ENCODE measurements at regions not wholly inside any gene's neighbourhood (a gene's known extent, or its start where the extent isn't known, plus 50 kb on each side); places are given as distances from the start of the nearest gene placed in this dataset.

DNA sequence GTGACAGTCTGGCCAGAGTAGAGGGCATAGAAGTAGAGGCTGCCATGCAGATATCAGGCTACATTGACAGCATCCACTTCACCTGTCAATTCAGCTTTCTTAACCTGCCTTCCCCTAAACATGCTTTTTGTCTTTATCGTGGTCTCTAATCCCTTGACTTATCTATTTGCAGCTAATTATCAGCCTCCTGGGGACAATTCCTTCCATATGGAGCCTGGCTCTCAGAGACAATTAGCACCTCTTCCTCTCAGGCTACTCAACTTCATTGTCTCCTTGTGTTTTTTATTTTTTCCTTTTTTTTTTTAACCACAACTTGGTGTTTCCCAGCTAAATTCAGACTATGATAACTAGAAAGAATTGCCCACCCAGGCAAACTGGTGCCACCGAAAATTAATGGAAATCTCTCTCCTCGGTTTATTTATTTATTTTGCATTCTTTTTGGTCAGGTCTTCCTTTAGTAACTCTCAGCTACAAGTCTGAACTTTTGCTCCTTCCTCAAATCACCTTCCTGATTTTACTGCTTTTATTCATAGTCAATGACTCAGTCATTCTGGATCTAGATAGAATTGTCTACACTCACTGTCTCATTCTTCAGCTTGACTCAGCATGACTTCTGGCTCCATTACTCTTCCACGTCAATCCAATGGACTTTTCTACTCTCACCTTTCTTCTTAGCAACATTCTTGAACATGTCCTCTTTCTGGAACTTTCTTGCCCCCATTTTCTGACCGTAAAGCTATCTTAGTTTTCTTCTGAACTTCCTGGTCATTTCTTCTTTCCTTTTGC lies 63.0 kb upstream of the BASP1 start:
- Histone ChIP-seq H3K27me3 (ENCODE audit: insufficient read depth, low read length) (no peaks in the 10 kb centered on the region), H3K36me3 (ENCODE audit: insufficient read depth, low read length) (no peaks in the 10 kb centered on the region), H3K9me3 (ENCODE audit: low read length) (no peaks in the 10 kb centered on the region), H2AFZ (ENCODE audit: low read depth, low read length) (no peak overlapping the region), H3K4me1 (ENCODE audit: insufficient read depth, low read length) (peaks cover 6% of the 10 kb centered on the region), H3K4me3 (ENCODE audit: low read length) (no peak overlapping the region)

DNA sequence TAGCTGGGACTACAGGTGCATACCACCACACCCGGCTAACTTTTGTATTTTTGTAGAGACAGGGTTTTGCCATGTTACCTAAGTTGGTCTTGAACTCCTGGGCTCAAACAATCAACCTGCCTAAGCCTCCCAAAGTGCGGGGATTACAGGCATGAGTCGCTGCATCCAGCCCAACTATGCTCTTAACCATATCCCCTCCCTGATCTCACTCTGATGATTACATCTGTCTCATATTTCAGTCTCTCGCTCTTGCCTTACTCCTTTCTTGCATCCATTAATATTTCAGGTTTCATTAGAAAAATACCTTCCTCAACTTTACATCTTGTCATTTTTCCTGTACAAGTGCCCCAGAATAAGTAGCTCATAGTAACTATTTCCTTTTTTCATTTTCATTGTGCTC lies 61.0 kb upstream of the BASP1 start:
- Histone ChIP-seq H3K4me1 (ENCODE audit: insufficient read depth, low read length) (peaks cover 5% of the 10 kb centered on the region), H3K27me3 (ENCODE audit: insufficient read depth, low read length) (no peaks in the 10 kb centered on the region), H3K9me3 (ENCODE audit: low read length) (no peaks in the 10 kb centered on the region), H2AFZ (ENCODE audit: low read depth, low read length) (no peak overlapping the region), H3K36me3 (ENCODE audit: insufficient read depth, low read length) (no peaks in the 10 kb centered on the region), H3K4me3 (ENCODE audit: low read length) (no peak overlapping the region)

DNA sequence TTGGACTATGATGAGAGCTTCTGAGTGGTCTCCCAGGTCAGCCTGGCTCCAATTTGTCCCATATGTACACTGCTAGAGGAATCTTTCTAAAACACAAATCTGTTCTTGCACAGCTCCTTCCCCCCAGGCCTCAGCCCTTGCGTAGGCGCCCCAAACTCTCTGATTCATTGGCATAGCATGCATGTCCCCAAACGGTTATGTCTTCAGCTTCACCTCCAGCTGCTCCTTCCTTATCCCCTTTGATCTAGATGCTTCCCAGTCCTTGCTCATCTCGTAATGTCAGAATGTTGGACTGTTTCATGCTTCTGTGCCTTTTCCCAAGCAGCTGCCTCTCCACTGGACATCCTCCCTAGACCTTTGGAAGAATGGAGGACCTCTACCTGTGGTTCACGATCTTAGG lies 60.1 kb upstream of the BASP1 start:
- Histone ChIP-seq H3K9me3 (ENCODE audit: low read length) (peaks cover under 1% of the 10 kb centered on the region), H2AFZ (ENCODE audit: low read depth, low read length) (no peak overlapping the region), H3K36me3 (ENCODE audit: insufficient read depth, low read length) (no peaks in the 10 kb centered on the region), H3K4me1 (ENCODE audit: insufficient read depth, low read length) (no peaks in the 10 kb centered on the region), H3K4me3 (ENCODE audit: low read length) (no peak overlapping the region), H3K27me3 (ENCODE audit: insufficient read depth, low read length) (no peaks in the 10 kb centered on the region)

DNA sequence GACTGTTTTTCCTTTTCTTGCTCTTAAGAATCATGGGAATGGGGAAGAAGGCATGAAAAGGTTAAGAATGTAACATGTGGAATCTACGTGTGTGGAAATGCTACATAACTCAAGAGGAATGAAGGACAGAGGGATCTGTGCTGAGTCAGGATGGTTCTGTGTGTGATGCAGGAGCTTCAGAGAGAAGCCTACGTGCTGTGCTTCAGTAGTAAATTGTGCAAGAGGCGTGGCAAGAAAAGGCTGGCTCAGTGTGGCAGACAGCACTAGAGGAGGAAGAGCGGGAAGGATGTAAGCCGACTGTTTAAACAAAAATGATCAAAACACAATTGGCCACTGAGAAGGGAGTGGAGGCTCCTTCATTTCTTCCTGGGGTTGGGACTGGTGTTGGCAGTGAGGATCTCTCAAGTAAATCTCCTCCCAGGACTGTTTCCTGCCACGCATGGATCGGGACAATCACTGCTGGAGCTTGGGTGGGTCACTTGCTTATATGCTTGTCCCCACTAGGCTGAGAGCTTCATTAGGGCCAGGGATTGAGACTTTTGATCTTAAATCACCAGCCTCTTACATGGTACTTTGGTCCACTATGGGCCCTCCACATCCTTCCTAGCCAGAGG lies 59.4 kb upstream of the BASP1 start:
- Histone ChIP-seq H3K36me3 (ENCODE audit: insufficient read depth, low read length) (no peaks in the 10 kb centered on the region), H3K9me3 (ENCODE audit: low read length) (peaks cover 2% of the 10 kb centered on the region), H3K27me3 (ENCODE audit: insufficient read depth, low read length) (no peaks in the 10 kb centered on the region), H3K4me3 (ENCODE audit: low read length) (no peak overlapping the region), H3K4me1 (ENCODE audit: insufficient read depth, low read length) (no peaks in the 10 kb centered on the region), H2AFZ (ENCODE audit: low read depth, low read length) (no peak overlapping the region)

- Histone ChIP-seq H3K36me3 (ENCODE audit: insufficient read depth, low read length) (no peaks in the 10 kb centered on the region), H2AFZ (ENCODE audit: low read depth, low read length) (no peak overlapping the region), H3K4me1 (ENCODE audit: insufficient read depth, low read length) (no peaks in the 10 kb centered on the region), H3K27me3 (ENCODE audit: insufficient read depth, low read length) (no peaks in the 10 kb centered on the region), H3K9me3 (ENCODE audit: low read length) (peaks cover 2% of the 10 kb centered on the region), H3K4me3 (ENCODE audit: low read length) (no peak overlapping the region)
Measured at GRCh38 chr5:17160756-17161040, 56.7 kb upstream of the BASP1 start.

DNA sequence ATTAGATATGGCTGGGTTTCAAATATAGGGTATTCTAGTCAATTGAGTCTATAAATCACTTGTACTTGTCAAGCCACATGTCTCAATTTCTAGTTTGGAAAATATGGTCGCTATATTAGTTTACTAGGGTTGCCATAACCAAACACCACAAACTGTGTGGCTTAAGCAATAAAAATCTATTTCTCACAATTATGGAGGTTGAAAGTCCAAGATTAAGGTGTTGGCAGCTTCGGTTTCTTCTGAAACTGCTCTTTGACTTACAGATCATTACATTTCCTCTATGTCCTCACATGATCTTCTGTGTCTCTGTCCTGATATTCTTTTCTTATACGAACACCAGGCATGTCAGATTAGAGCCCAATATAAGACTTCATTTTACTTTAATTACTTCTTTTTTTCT lies 55.8 kb upstream of the BASP1 start:
- Histone ChIP-seq H3K36me3 (ENCODE audit: insufficient read depth, low read length) (no peaks in the 10 kb centered on the region), H3K27me3 (ENCODE audit: insufficient read depth, low read length) (no peaks in the 10 kb centered on the region), H3K4me1 (ENCODE audit: insufficient read depth, low read length) (no peaks in the 10 kb centered on the region), H3K9me3 (ENCODE audit: low read length) (peaks cover 2% of the 10 kb centered on the region), H3K4me3 (ENCODE audit: low read length) (no peak overlapping the region), H2AFZ (ENCODE audit: low read depth, low read length) (no peak overlapping the region)

DNA sequence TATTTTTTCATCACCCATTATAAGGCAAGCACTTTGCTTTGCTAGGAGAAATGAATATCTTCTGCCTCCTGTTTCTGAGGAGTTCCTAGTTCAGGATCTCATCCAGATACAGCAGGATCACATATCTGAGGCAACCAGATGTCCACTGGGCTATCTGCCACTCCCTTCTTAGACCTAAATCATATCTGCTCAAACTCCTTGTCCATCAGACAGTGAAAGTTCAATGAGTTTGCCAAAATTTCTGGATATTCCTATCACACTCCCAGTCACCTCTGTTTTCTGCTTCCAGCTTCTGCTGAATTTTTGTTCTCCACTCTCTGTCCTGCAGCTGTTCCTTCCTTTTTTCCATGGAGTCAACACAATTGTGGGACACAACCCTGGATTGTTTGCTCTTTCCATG lies 54.2 kb upstream of the BASP1 start:
- no peak overlapping the region for H3K4me3 ChIP-seq (ENCODE audit: low read length)
- H3K4me1 ChIP-seq (ENCODE audit: insufficient read depth, low read length): no peaks in the 10 kb centered on the region
- no peak overlapping the region for H2AFZ ChIP-seq (ENCODE audit: low read depth, low read length)
- peaks cover 2% of the 10 kb centered on the region for H3K9me3 ChIP-seq (ENCODE audit: low read length)
- H3K36me3 ChIP-seq (ENCODE audit: insufficient read depth, low read length): no peaks in the 10 kb centered on the region
- H3K27me3 ChIP-seq (ENCODE audit: insufficient read depth, low read length): no peaks in the 10 kb centered on the region

DNA sequence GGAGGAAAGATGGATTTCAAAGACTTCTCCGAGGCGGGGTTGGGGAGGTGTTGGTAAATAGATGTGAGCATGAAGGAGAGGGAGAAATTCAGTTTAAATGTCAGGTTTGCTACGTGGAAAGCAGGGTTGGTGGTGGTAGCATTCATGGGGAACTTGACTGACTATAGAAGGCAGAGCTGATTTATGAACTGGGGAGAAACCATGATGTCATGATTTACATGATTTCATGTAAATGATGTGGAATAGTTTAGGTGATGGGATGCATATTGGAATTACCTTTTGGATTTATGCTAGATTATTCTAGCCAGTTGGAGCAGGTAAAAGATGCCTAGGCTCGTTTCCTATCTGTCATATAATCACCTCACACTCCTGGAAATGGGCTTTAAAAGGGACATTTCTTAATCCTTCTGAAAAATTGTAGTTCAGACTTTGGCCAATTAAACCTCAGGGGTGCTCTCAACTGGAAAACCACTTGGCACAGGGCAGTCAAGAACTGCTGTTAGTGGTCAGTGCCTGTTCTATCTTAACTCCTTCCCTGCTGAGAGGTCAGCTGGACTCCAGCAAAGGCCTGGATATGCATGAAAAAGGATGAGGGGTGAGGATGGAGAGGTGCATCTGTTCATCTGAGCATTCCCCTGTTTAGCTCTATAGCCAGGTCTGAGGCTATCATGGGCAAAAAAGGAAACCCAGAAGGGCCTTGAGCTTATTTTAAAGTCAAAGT lies 50.1 kb upstream of the BASP1 start:
- Histone ChIP-seq H3K9me3 (ENCODE audit: low read length) (peaks cover 2% of the 10 kb centered on the region), H2AFZ (ENCODE audit: low read depth, low read length) (no peak overlapping the region), H3K4me1 (ENCODE audit: insufficient read depth, low read length) (no peaks in the 10 kb centered on the region), H3K4me3 (ENCODE audit: low read length) (no peak overlapping the region), H3K27me3 (ENCODE audit: insufficient read depth, low read length) (no peaks in the 10 kb centered on the region), H3K36me3 (ENCODE audit: insufficient read depth, low read length) (no peaks in the 10 kb centered on the region)

All from neuron (in vitro differentiated cells).